Fibroblast of lung (primary cell): ENCODE measurements at regions not wholly inside any gene's neighbourhood (a gene's known extent, or its start where the extent isn't known, plus 50 kb on each side); places are given as distances from the start of the nearest gene placed in this dataset.

Experiments
- CTCF ChIP-seq, 2 donors: IDR thresholded peaks in 1 of 2; conservative IDR thresholded peaks in 1 of 2; 1 replicate in 1 of 2; 2 replicates in 1 of 2; pipeline ENCODE4 v1.5.1; 2011 to 2012; ENCODE audit warnings: low read length in 2 of 2, control low read depth in 1 of 2, inconsistent platforms in 1 of 2, low read depth in 1 of 2, mild to moderate bottlenecking in 1 of 2
- EZH2 ChIP-seq: IDR thresholded peaks from 2 replicates; pipeline ENCODE4 v1.5.1; 2012; ENCODE audit warnings: low read length, control low read depth, mild to moderate bottlenecking; ENCODE audit errors: missing control alignments

- TF ChIP-seq CTCF (conservative IDR thresholded peaks at IDR 0.05 in 1 of 2, IDR thresholded peaks at IDR 0.05 in 1 of 2; ENCODE audit: low read depth in 1 of 2, low read length in 2 of 2) (no peak), EZH2 (no peak)
These were observed 139.9 kb upstream of the ELL2 start for GRCh38 chr5:96101358-96102089.
